IPS-11a (cell line): ENCODE measurements at regions not wholly inside any gene's neighbourhood (a gene's known extent, or its start where the extent isn't known, plus 50 kb on each side); places are given as distances from the start of the nearest gene placed in this dataset.

Experiments
- H3K4me3 ChIP-seq: one replicate; pipeline ENCODE4 v1.5.1; 2013; ENCODE audit warnings: low read depth, low read length, control low read depth

GRCh38 chr4:33606951-33607350 is 2637.4 kb downstream of the ARAP2 start:
- no peak overlapping the region for H3K4me3 ChIP-seq

- no peak overlapping the region for H3K4me3 ChIP-seq
These were observed 2628.2 kb downstream of the ARAP2 start for GRCh38 chr4:33616121-33616520.

- no peak overlapping the region for H3K4me3 ChIP-seq
These were observed 2618.6 kb downstream of the ARAP2 start for GRCh38 chr4:33625748-33626147.

GRCh38 chr4:33626221-33626620 is 2618.1 kb downstream of the ARAP2 start:
- H3K4me3 ChIP-seq: no peak overlapping the region

- no peak overlapping the region for H3K4me3 ChIP-seq
These were observed 2616.0 kb downstream of the ARAP2 start for GRCh38 chr4:33628296-33628695.

GRCh38 chr4:33649015-33649414 is 2595.3 kb downstream of the ARAP2 start:
- H3K4me3 ChIP-seq: no peak overlapping the region

GRCh38 chr4:33649471-33649870 is 2594.8 kb downstream of the ARAP2 start:
- no peak overlapping the region for H3K4me3 ChIP-seq

- H3K4me3 ChIP-seq: no peak overlapping the region
These were observed 2594.3 kb downstream of the ARAP2 start for GRCh38 chr4:33650036-33650435.

- no peak overlapping the region for H3K4me3 ChIP-seq
These were observed 2585.3 kb downstream of the ARAP2 start for GRCh38 chr4:33658971-33659370.

- no peak overlapping the region for H3K4me3 ChIP-seq
These were observed 2582.7 kb downstream of the ARAP2 start for GRCh38 chr4:33661636-33662035.

GRCh38 chr4:33685939-33686338 is 2558.4 kb downstream of the ARAP2 start:
- H3K4me3 ChIP-seq: no peak overlapping the region

- no peak overlapping the region for H3K4me3 ChIP-seq
These were observed 2548.3 kb downstream of the ARAP2 start for GRCh38 chr4:33696041-33696440.

GRCh38 chr4:33696586-33696985 is 2547.7 kb downstream of the ARAP2 start:
- no peak overlapping the region for H3K4me3 ChIP-seq

- no peak overlapping the region for H3K4me3 ChIP-seq
These were observed 2535.1 kb downstream of the ARAP2 start for GRCh38 chr4:33709247-33709646.

- H3K4me3 ChIP-seq: no peak overlapping the region
These were observed 2532.5 kb downstream of the ARAP2 start for GRCh38 chr4:33711826-33712225.

- no peak overlapping the region for H3K4me3 ChIP-seq
These were observed 2529.3 kb downstream of the ARAP2 start for GRCh38 chr4:33714971-33715370.

- H3K4me3 ChIP-seq: no peak overlapping the region
These were observed 2528.4 kb downstream of the ARAP2 start for GRCh38 chr4:33715841-33716395.

GRCh38 chr4:33722254-33722653 is 2522.1 kb downstream of the ARAP2 start:
- no peak overlapping the region for H3K4me3 ChIP-seq

- no peak overlapping the region for H3K4me3 ChIP-seq
These were observed 2521.4 kb downstream of the ARAP2 start for GRCh38 chr4:33722800-33723516.

- no peak overlapping the region for H3K4me3 ChIP-seq
These were observed 2519.6 kb downstream of the ARAP2 start for GRCh38 chr4:33724685-33725084.

GRCh38 chr4:33725861-33726260 is 2518.5 kb downstream of the ARAP2 start:
- H3K4me3 ChIP-seq: no peak overlapping the region

- no peak overlapping the region for H3K4me3 ChIP-seq
These were observed 2506.6 kb downstream of the ARAP2 start for GRCh38 chr4:33737726-33738125.
